H1 (cell line): ENCODE measurements at regions not wholly inside any gene's neighbourhood (a gene's known extent, or its start where the extent isn't known, plus 50 kb on each side); places are given as distances from the start of the nearest gene placed in this dataset.

Source experiments
- CTCF ChIA-PET: fragments of 300-600 bp; sonication (Branson Sonifier 250); formaldehyde crosslinking; loops from one replicate; lab custom pipeline; 2021; ENCODE audit not compliant: partially characterized antibody; lab: Charles Lee
- POLR2A ChIA-PET: fragments of 300-600 bp; sonication (Branson Sonifier 250); formaldehyde crosslinking; loops from one replicate; lab custom pipeline; 2021; ENCODE audit warnings: inconsistent platforms; ENCODE audit not compliant: partially characterized antibody; lab: Charles Lee
- DNase-seq, 2 experiments: peaks; one replicate each; pipeline versions ENCODE4 v3.0.0 to v3.0.0-alpha.2; 2010 to 2022; ENCODE audit warnings: low spot score in 2 of 2, low read depth in 1 of 2, mixed read lengths in 1 of 2
- FAIRE-seq: peaks from 2 replicates; lab custom pipeline; 2011; peaks lifted over from hg19 to GRCh38; lab: Jason Lieb, UNC
- H2AFZ ChIP-seq: 2 replicates; pipeline ENCODE4 v1.8.1; 2012; ENCODE audit warnings: low read length, inconsistent platforms
- H2AK5ac ChIP-seq: 2 replicates; pipeline ENCODE4 v1.6.1; 2013; ENCODE audit warnings: low read depth, low read length
- H2BK120ac ChIP-seq: replicated peaks from 2 replicates; pipeline ENCODE3; 2013; ENCODE audit warnings: low read depth, low read length, inconsistent platforms
- H2BK12ac ChIP-seq: 2 replicates; pipeline ENCODE4 v1.6.1; 2013; ENCODE audit warnings: low read depth, low read length
- H2BK15ac ChIP-seq: 2 replicates; pipeline ENCODE4 v1.6.1; 2013; ENCODE audit warnings: low read length
- H2BK20ac ChIP-seq: 2 replicates; pipeline ENCODE4 v1.6.1; 2013; ENCODE audit warnings: low read length
- H2BK5ac ChIP-seq: 2 replicates; pipeline ENCODE4 v1.6.1; 2013; ENCODE audit warnings: low read depth, low read length
- H3K14ac ChIP-seq: 2 replicates; pipeline ENCODE4 v1.6.1; 2013; ENCODE audit warnings: inconsistent platforms; ENCODE audit not compliant: insufficient read length
- H3K18ac ChIP-seq: 2 replicates; pipeline ENCODE4 v1.6.1; 2013; ENCODE audit warnings: low read length; ENCODE audit errors: extremely low read depth
- H3K23ac ChIP-seq: 2 replicates; pipeline ENCODE4 v1.6.1; 2013; ENCODE audit warnings: inconsistent platforms; ENCODE audit not compliant: insufficient read length
- H3K23me2 ChIP-seq: 2 replicates; pipeline ENCODE4 v1.6.1; 2013; ENCODE audit warnings: low read depth, low read length
- H3K27ac ChIP-seq: 2 replicates; pipeline ENCODE4 v1.6.1; 2011; ENCODE audit warnings: low read depth, low read length, inconsistent platforms
- H3K27me3 ChIP-seq, 4 experiments: replicated peaks in 1 of 4; 1 replicate in 1 of 4; 2 replicates in 3 of 4; pipeline versions ENCODE4 v1.6.1 to v1.8.1; 2011 to 2013; ENCODE audit warnings: low read length in 3 of 4, mild to moderate bottlenecking in 3 of 4, inconsistent platforms in 2 of 4, mixed read lengths in 2 of 4, moderate library complexity in 1 of 4; ENCODE audit not compliant: control insufficient read depth in 3 of 4, insufficient read depth in 3 of 4; ENCODE audit errors: extremely low read depth in 1 of 4
- H3K36me3 ChIP-seq, 4 experiments: 2 replicates each; pipeline versions ENCODE4 v1.6.1 to v1.8.1; 2011 to 2013; ENCODE audit warnings: mild to moderate bottlenecking in 4 of 4, low read length in 3 of 4, moderate library complexity in 2 of 4, control low read depth in 1 of 4, inconsistent platforms in 1 of 4; ENCODE audit not compliant: insufficient read depth in 4 of 4, control insufficient read depth in 2 of 4
- H3K4ac ChIP-seq: replicated peaks from 2 replicates; pipeline ENCODE3; 2013; ENCODE audit warnings: low read length, low read depth, mixed read lengths, inconsistent platforms; ENCODE audit not compliant: insufficient read length
- H3K4me1 ChIP-seq, 4 experiments: replicated peaks in 1 of 4; 1 replicate in 1 of 4; 2 replicates in 3 of 4; pipeline versions ENCODE4 v1.6.1 to v1.8.1; 2011 to 2013; ENCODE audit warnings: low read length in 3 of 4, inconsistent platforms in 2 of 4, mixed read lengths in 1 of 4; ENCODE audit not compliant: insufficient read depth in 4 of 4, control insufficient read depth in 3 of 4
- H3K4me2 ChIP-seq, 2 experiments: 2 replicates each; pipeline versions ENCODE4 v1.6.1 to v1.8.1; 2011 to 2013; ENCODE audit warnings: low read depth in 2 of 2, low read length in 2 of 2, control low read depth in 1 of 2, inconsistent platforms in 1 of 2, mild to moderate bottlenecking in 1 of 2; ENCODE audit not compliant: insufficient read depth in 1 of 2
- H3K4me3 ChIP-seq, 4 experiments: fragments of 200-600, 300-600 bp in 1 of 4; sonication (generic), shearing (Covaris generic), sonication (Bioruptor Twin) in 1 of 4; 2 replicates each; pipeline versions ENCODE4 v1.5.1 to v1.8.1; 2011 to 2016; ENCODE audit warnings: low read length in 4 of 4, low read depth in 3 of 4, control low read depth in 2 of 4, inconsistent platforms in 2 of 4, mild to moderate bottlenecking in 2 of 4, mixed read lengths in 1 of 4, moderate library complexity in 1 of 4; ENCODE audit not compliant: insufficient read depth in 2 of 4; ENCODE audit errors: extremely low read depth in 1 of 4
- H3K56ac ChIP-seq: replicated peaks from 2 replicates; pipeline ENCODE3; 2013; ENCODE audit warnings: low read depth, mild to moderate bottlenecking, mixed read lengths, low read length, inconsistent platforms; ENCODE audit not compliant: insufficient read length
- H3K79me1 ChIP-seq: 2 replicates; pipeline ENCODE4 v1.6.1; 2013; ENCODE audit warnings: low read depth, low read length, control low read depth
- H3K79me2 ChIP-seq, 2 experiments: 2 replicates each; pipeline versions ENCODE4 v1.6.1 to v1.8.1; 2012 to 2013; ENCODE audit warnings: low read length in 2 of 2, mild to moderate bottlenecking in 2 of 2, inconsistent platforms in 1 of 2; ENCODE audit not compliant: insufficient read depth in 2 of 2, control insufficient read depth in 1 of 2
- H3K9ac ChIP-seq, 4 experiments: replicated peaks in 1 of 4; 1 replicate in 1 of 4; 2 replicates in 3 of 4; pipeline versions ENCODE4 v1.6.1 to v1.8.1; 2011 to 2013; ENCODE audit warnings: low read depth in 3 of 4, low read length in 3 of 4, control low read depth in 2 of 4, mild to moderate bottlenecking in 2 of 4, moderate library complexity in 2 of 4, inconsistent platforms in 1 of 4; ENCODE audit errors: extremely low read depth in 1 of 4
- H3K9me3 ChIP-seq, 2 experiments: 2 replicates each; pipeline versions ENCODE4 v1.6.1 to v1.8.1; 2012 to 2013; ENCODE audit warnings: mild to moderate bottlenecking in 2 of 2, moderate library complexity in 2 of 2, control low read depth in 1 of 2, inconsistent platforms in 1 of 2, low read depth in 1 of 2, low read length in 1 of 2, mixed read lengths in 1 of 2; ENCODE audit not compliant: insufficient read depth in 2 of 2
- H4K20me1 ChIP-seq, 2 experiments: replicated peaks in 1 of 2; 2 replicates each; pipeline versions ENCODE3 to v1.8.1; 2011 to 2013; ENCODE audit warnings: inconsistent platforms in 2 of 2, low read length in 2 of 2, mild to moderate bottlenecking in 1 of 2; ENCODE audit not compliant: insufficient read depth in 2 of 2, control insufficient read depth in 1 of 2
- H4K5ac ChIP-seq: 2 replicates; pipeline ENCODE4 v1.6.1; 2013; ENCODE audit warnings: low read length, low read depth, mixed read lengths, inconsistent platforms; ENCODE audit not compliant: insufficient read length
- H4K8ac ChIP-seq: 2 replicates; pipeline ENCODE4 v1.8.0; 2013; ENCODE audit warnings: mild to moderate bottlenecking, moderate library complexity, low read length, inconsistent platforms; ENCODE audit not compliant: insufficient read depth; ENCODE audit errors: extremely low read depth
- H4K91ac ChIP-seq: replicated peaks from 2 replicates; pipeline ENCODE3; 2013; ENCODE audit warnings: low read length, mixed read lengths, inconsistent platforms; ENCODE audit not compliant: insufficient read length
- EGR1 ChIP-seq: IDR thresholded peaks from 2 replicates; pipeline ENCODE4 v1.6.1; 2011; ENCODE audit warnings: low read depth, low read length, borderline replicate concordance
- RFX5 ChIP-seq: IDR thresholded peaks from 2 replicates; pipeline ENCODE4 v1.6.1; 2011; ENCODE audit warnings: low read depth, low read length, improper control_type of control experiment, borderline replicate concordance
- SIRT6 ChIP-seq: IDR thresholded peaks from one replicate; pipeline ENCODE4 v1.7.1; 2012; ENCODE audit warnings: low read length, inconsistent platforms
- SIX5 ChIP-seq: IDR thresholded peaks from 2 replicates; pipeline ENCODE4 v1.6.1; 2011; ENCODE audit warnings: mild to moderate bottlenecking, low read depth, low read length
- SP4 ChIP-seq: IDR thresholded peaks from 2 replicates; pipeline ENCODE4 v1.6.1; 2012; ENCODE audit warnings: low read length, inconsistent platforms
- WGBS, 2 experiments: shearing (Covaris generic) in 1 of 2; methylation state at CpG; one replicate each; pipeline versions ENCODE4 v1.1.6 to v1.1.7; 2013 to 2015; ENCODE audit warnings: low lambda C conversion rate in 2 of 2, mixed read lengths in 2 of 2, inconsistent platforms in 1 of 2, low coverage in 1 of 2, missing lambda C conversion rate in 1 of 2; ENCODE audit not compliant: insufficient replicate concordance in 2 of 2, insufficient coverage in 1 of 2, insufficient read length in 1 of 2; ENCODE audit errors: extremely low coverage in 1 of 2, missing lambda C conversion rate in 1 of 2; 5-methylcytosine and 5-hydroxymethylcytosine counted together

DNA sequence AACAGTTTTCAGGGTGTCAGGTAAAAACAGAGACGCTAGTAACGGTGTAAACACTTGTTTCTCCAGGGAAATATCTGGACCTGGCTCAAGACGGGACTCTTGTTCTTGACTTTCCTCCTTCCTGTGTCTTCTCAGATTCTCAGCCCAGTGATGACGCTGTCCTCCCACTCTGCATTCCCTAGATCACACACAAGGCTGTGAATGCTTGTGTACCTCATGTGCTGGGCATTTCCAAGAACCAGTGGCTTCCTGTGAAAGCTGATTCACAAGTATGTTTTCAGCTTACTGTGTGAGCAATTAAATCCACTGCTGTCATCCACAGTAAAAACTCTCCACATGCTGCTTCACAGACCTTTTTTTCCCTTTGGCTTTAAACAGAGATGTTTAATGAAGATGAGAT lies 193.8 kb upstream of the DPP6 start:
- H3K4me1 ChIP-seq = no peaks in the 10 kb centered on the region; a peak in 1 of 7 replicates
- no peaks in the 10 kb centered on the region for H3K79me2 ChIP-seq
- DNase-seq (no peak), FAIRE-seq (no peak)
- H4K5ac ChIP-seq = no peak overlapping the region
- no peaks in the 10 kb centered on the region for H3K79me1 ChIP-seq
- H3K23ac ChIP-seq = no peak overlapping the region
- TF ChIP-seq EGR1 (no peak), SIRT6 (no peak), SP4 (no peak), RFX5 (no peak), SIX5 (no peak)
- no peak overlapping the region for H3K4me3 ChIP-seq
- no peak overlapping the region for H4K91ac ChIP-seq
- H3K23me2 ChIP-seq = no peaks in the 10 kb centered on the region
- H2BK120ac ChIP-seq = no peak overlapping the region
- H3K14ac ChIP-seq = no peak overlapping the region
- H2BK15ac ChIP-seq = no peak overlapping the region
- H3K9me3 ChIP-seq = peaks cover 18 to 32% of the 10 kb centered on the region in 2 experiments
- no peak overlapping the region for H4K8ac ChIP-seq
- POLR2A ChIA-PET = no interaction called here
- no peak overlapping the region; the same call in 1 of the 2 replicates for H2BK12ac ChIP-seq
- no peaks in the 10 kb centered on the region for H3K36me3 ChIP-seq
- no peak overlapping the region for H3K27ac ChIP-seq
- H3K4ac ChIP-seq = no peak overlapping the region
- no peak overlapping the region for H2AK5ac ChIP-seq
- H3K27me3 ChIP-seq = no peaks in the 10 kb centered on the region
- H2BK20ac ChIP-seq = no peak overlapping the region
- no peaks in the 10 kb centered on the region for H4K20me1 ChIP-seq
- H3K18ac ChIP-seq = no peak overlapping the region
- H2AFZ ChIP-seq = no peak overlapping the region
- no peak overlapping the region for H3K9ac ChIP-seq
- H2BK5ac ChIP-seq = no peak overlapping the region
- WGBS, 2 experiments = 71% methylated on average over 4 of the region's 4 CpGs; no CpG with 5 or more reads in 1 of the 2 experiments
- CTCF ChIA-PET = no interaction called here
- no peak overlapping the region for H3K4me2 ChIP-seq
- no peak overlapping the region for H3K56ac ChIP-seq
